Stimulated activated CD4-positive, alpha-beta T cell treated with anti-CD3 and anti-CD28 coated beads, Interleukin-4, amount 100 ng/mL, for 48 hours (primary cell): ENCODE measurements at regions not wholly inside any gene's neighbourhood (a gene's known extent, or its start where the extent isn't known, plus 50 kb on each side); places are given as distances from the start of the nearest gene placed in this dataset.
A peak's percentile ranks its signal among the peaks of the same experiment; 100 is the strongest.

Experiments
- DNase-seq, 2 donors: peaks; one replicate each; pipeline ENCODE4 v3.0.0-alpha.2; 2020; ENCODE audit warnings: low read depth in 2 of 2

DNA sequence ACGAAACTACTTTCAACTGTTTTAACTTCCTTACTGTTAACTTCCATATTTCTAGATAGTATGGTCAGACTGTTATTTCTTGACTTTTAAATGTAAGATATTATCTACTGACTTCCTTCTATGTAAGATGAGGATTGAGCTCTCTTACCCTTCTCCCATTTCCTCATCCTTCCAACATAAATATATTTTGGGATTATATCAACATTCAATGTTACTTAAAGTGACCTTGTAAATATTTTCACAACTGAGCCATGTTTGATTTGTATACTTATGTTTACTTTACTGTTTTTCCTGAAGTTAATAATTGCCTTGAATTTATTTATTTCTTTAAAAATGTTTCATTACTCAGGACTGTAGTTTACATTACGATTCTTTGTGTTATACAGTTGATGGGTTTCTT, 148.7 kb downstream of the ZIC5 start:
- no peak for DNase-seq

DNA sequence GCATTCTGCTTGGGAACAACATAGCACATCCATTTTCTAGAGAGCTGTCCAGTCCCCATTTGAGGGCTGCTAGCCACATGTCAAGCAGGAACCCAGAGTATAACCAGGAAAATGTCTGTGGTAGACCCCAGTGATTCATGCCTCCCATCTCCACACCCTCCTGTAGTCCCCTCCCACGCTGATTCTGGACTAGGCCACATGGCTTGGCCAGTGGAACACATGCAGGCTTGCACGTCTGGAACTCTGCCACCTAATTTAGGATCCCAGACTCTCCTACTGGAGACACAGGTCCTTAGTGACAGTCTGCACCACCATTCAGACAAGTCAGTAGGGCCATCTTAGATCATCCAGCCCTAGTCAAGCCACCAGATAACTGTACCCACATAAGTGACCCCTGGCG, 149.8 kb downstream of the ZIC5 start:
- DNase-seq, result no peak

DNA sequence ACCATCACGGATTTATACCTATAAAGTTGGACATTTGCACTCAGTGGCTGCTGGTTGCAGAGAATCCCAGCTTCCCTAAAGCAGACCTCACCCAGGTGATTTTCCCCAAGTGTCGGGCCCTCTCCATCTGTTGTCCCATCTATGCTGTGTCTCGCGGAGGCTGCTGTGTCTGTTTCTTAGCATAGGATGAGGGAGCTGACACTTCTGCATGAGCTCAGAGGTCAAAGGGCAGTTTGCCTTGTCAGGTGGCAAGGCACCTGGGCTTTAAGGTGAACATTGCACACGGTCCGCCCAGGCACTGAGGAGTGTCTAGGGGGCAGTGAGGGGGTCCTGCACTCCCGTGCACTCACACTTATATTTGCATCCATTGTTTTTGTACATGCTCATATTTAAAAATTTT, 151.6 kb downstream of the ZIC5 start:
- no peak for DNase-seq

DNA sequence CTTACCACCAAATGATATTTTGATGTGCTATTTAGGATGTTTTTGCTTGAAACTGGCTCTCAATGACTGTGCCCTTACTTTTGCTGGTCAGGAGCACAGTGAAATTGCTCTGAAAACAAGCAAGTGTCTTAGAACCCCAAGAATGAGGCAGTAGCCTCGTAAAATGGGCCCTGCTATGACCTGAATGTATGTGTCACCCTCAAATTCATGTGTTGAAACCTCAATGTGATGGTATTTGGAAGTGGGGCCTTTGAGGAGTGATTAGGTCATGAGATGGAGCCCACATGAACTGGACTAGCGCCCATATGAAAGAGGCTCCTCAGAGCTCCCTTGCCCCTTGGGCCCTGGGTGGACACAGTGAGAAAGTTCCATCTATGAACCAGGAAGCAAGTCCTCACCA, 155.2 kb downstream of the ZIC5 start:
- no peak for DNase-seq

DNA sequence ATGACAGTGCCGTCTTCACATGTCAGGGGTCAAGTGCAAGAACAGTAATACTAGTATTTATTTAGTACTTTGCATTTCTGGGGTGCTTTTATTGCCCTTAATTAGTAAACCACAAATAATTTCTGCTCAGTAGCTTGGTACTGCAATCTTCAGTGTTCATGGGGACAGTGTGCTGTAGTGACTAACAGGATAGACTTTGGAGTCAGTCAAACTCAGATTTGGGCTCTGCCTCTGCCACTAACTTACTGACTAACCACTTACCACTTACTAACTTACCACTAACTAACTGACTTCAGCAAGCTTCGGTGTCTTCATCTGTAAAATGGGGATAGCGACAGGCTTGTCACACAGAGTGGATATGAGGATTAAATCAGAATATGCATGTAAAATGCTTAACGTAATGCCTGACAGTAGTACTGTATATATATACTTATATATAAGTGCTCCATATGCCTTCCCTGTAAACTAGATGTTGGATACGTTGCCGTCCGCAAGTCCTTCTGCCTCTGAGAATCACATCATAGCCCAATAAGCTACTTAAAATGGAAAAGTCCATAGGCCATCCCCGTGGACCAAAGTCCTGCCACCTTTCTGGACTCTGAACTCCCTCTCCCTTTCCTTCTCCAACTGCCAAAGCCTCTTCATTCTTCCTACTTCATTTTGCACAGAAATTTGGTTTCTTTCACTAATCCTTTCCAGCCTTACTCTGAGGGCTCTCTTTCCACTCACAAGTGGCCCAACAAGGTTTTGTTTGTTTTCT, 158.1 kb downstream of the ZIC5 start:
- no peak for DNase-seq

DNA sequence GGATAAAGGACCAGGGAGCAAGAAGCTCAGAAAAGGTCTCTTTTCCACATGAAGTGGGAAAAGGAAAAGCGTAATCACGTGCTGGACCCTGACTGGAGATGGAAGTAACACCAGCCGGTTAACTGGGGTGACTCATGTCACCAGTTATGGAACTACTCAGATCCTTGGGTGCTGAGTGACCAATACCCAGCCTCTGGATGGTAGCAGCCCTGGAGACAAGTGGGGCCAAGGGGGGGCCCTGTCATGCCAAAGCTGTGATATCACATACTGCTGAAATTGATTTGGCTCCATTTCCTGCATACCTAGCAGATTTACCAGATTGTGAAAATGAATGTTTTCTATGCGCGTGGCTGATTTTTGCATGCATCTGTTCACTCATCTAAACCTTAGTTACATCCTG, 158.9 kb downstream of the ZIC5 start:
- no peak for DNase-seq

DNA sequence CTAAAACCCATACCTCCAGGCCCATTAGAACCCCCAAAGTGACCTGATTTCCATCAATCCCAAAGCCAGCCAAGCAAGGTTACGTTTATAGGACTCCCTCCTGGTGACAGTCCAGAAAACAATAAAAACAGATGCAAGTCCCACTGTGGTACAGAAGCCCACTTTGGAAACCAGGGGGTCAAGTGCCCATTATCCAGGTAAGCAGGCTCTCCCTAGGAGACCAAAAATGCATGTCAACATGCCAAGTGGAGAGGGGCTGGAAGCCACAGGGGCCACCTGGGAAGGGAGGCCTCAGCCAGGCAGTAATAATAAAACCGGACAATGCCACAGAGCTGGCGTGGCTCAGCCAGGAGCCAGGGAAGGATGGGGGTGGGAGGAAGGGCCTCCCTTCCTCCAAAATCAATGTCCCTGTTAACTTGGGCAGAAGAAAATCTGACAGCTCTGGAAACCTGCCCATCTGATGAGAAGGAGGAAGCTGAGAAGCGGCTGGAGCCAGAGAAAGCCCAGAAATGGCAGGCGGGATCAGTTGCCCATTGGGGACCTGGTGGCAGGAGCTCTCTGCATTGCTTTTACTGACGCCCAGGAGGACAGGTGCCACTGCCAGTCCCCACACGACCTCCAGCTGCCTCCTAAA, 160.4 kb downstream of the ZIC5 start:
- DNase-seq, result no peak

DNA sequence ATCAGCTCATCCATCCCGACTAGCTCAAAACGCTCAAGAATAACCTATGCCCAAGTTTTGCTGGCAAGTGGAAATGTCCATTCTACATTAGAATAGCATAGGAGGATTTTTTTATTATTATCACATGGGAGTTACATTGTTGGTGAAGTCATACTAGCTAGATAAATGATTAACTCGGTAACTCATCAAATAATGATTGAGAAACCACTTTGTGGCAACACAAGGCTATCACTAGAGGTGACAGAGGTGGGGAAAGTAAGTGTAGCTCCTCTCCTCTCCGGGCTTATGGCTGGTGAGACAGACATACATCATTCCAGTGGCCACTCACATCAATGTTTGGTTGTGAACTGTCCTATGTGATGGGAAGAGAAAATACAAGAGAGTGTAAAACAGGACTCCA, 161.6 kb downstream of the ZIC5 start:
- no peak for DNase-seq

DNA sequence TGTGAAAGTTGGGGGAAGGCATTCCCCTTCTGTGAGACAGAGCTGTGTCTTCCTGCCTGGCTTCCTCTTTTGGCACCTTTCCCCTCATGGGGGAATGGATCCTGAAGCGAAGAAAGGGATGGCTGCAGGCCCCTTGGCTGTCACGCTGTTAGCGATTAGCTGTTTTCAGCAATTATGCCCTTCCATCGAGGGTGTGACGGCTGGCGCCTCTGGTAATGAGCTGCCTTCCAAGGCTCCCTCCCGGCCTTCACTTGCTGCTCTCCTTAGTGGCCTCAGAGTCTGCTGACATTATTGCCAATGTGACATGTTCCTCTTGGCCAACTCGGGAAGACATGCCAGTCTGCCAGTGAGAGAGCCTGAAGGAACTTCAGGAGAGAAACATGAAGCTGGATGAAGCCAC, 162.1 kb downstream of the ZIC5 start:
- no peak for DNase-seq

DNA sequence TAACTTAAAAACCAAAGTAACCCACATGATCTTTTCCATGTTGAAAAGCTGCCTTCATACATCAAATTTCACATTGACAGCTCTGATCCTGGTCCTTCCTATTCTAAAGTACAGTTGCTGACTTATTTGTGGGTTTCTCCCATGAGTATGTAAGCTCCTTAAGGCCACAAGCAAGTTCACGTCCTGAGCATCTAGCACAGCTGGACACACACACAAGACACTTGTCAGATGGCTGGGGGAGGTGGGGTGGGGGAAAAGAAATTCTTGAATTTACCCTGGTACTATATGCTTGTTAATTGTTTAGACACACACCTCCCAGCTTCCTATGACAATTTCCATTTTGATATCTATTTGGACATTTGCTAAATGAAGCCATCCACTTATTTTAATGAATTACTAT, 162.8 kb downstream of the ZIC5 start:
- DNase-seq, result no peak

DNA sequence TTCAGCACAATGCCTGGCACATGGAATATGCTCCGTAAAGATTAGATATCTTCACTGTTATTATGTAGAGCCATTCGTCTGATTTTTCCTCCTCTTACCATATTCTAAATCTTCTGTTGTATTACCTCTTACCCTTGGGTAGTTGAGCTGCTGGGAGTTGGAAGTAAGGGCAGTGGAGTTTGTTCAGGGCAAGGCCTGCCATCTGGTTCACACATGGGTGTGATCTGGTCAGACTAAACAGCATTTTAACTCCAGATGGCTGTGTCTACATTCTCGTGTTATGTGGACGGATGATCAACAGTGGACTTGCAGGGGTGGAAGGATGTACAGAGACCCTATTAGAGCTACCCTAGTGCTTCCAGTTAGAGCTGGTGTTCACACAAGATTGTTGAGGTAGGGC, 164.9 kb downstream of the ZIC5 start:
- DNase-seq, result no peak

DNA sequence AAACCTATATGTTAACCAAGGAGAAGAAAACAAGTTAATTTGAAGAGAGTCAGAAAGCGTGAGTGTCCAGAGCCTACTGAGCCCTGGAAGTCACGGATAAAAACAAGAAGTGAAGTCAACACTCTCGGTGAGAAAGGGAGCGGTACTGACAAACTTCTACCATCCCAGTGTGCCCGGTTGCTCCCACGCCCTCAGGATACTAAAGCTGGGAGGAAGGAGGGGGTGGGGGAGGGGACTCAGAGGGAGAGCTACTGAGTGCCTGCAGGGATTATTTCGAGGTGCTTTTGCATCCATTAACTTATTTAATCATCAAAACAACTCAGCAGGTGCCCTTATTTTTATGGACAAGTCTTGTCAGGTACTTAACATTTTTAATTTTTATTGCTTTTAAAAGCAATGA, 166.2 kb downstream of the ZIC5 start:
- DNase-seq, result no peak

DNA sequence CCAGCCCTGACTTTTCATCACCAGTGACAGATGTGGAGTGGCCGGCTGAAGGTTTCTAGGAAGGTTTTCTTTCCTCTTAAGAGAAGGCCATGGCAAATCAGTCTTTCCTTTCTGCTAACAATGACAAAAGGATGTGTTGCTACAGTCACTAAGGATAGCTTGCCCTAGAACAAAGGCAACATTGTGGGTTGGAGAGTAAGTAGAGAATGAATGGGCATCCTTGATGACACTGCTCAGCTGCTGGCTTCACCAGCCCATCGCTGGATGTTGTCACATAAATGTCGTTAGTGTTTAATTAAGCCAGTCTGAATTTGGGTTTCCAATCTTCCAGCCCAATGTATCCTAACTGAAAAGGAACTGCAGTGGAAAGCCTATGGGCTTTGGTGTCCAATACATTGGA, 168.4 kb downstream of the ZIC5 start:
- DNase-seq, result no peak

DNA sequence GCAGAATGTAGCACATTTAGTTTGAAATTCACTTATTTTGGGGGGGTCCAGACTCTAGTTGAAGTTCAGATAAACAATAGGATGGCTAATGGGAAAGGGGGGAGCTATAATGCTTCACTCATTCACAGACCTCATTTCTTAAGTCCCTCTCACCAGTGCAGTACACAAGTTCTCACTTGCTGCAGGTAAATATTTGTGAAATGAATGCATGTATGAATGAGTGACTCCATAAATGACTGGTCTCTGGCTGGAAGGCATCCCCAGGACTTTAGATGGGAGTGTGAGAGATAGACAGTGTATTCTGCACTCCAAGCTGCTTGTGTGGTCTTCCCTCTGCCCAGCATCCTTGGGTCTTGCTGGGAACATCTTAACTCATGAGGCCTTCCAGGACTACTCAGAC, 169.2 kb downstream of the ZIC5 start:
- DNase-seq, result no peak

DNA sequence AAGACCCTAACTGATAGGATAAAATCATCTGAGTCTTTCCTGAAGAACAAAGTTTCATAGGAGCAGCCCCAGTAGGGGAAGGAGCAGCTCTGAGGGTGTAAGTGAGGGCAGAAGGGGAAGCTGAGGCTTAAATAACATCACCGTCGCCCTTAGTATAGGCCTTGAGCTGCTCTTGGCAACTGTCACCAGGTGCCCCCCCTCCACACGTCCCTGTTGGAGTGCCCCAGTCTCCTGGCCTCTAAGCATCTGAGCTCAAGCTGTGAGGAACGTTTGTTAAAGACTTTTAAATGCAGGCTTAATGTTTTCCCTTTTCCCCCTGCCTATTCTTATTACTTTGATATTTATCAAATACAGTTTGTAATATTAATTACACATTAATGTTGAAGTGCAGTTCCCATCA, 170.6 kb downstream of the ZIC5 start:
- DNase-seq, result no peak

DNA sequence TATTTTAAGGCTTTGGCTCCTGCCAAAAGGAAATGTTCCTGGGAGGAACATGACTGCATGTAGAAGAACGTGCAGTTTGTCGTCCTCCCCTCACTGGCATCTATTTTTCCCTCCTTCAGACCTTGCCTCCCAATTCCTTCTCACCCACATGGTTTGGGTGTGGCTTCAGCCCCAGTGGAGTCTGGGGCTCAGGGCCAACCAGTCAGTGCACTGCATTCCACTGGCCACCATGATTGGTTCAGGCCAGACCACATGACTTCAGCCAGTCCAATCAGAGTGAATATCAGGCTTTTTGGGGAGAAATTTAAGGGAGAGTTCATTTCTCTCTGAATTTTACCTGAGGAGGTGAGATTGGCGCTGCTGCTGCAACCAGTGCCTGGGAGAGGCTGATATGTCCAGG, 171.6 kb downstream of the ZIC5 start:
- no peak for DNase-seq

DNA sequence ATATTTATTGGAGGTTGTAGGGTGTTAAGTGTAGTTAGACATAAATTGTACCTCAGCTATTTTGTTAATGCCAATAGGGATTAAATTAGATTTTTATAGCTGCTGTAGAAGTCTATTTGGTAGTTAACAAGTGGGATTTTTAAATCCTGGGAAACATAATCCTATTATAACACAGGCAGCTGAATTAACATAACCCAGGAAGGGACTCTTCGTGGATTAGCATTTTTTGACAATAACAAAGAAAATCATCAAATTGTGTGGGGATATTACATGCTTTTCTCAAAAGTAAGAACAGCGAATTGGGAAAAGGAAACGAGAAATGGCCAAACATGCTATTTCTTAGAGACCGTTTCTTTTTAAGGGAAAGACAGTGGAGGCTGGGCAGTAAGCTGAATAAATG, 172.8 kb downstream of the ZIC5 start:
- DNase-seq, result no peak

DNA sequence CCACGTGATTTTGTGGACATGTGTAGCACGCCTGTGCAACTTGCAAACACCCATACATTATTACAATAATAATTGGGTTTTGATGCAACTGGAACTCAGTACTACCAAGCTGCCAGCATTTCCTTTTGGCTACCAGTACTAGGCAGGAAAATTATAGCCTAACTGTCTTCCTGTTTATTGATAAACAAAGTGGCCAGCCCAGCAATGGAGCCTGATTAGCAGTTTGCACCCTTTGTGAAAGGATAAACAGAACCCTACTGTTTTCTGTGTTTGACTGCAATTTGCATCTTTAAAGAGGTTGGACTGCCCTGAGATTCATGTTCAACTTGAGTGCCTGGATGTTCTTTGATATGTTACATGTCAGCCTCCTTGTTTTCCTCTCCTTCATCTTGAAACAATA, 173.9 kb downstream of the ZIC5 start:
- no peak for DNase-seq

DNA sequence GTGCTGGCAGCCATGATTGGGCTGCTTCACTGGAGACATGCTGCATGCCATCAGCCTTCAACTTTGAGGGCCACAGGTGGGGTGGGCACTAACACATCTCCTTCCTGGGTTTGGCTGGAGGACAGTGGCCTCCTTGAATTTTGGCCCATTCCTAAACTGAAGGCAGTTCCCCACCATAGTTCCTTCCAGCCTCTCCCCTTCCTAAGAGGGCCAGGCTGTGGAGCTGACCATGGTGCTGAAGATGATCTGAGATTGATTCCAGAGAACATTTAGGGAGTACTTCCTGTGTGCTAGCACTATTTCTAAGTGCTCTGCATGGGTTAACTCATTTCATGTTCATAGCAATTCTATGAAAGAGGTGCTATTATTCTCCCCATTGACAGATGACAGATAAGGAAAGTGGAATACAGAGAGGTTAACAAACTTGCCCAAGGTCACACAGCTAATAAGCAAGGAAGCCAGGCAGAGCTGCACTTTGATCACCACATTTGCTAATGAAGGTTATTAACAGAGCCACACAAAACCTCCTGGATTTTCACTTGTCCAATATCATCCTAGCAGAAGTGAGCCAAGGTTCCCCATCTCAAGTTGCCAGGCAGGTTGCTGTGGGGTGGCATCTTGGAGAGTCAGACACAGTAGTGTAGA, 175.3 kb downstream of the ZIC5 start:
- peak in 1 of 2 donors; percentile 13 for DNase-seq

DNA sequence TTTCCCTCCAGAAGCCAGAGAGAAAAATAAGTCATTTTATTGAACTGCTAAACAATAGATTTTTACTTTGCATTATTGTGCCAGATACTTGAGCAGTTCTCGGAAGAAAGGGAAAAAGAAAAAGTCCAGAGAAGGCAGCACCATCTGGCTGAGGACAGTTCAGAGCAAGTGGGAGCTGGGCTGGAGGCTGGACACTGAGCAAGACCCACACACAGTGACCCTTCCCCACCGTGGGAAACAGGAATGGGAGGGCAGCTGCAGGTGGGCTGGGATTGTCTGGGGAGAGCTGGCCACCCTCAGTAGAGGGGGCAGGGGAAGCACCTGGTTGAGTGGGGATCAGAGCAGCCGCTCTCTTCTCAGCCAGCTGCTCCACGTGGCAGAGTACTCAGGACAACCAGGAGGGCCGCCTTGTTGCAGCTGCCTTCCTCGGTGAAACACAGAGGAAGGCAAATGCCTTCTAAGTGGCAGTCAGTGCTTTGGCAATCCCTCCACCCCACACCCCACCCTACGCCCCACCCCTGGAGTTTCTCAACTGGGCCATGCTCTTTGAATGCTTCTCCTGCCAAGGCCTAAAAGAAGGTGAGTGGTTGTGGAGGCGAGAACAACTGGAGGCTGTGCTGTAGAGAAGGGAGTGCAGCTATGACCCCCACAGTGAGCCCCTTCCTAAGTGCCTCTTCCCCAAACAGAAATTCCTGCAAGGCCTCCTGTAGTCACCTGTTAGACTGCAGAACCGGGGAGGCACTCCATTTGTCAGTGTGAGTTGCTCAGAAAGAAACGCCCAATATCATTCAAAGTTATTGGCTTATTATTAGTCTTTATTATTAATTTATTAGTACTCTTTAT, 179.3 kb downstream of the ZIC5 start:
- no peak for DNase-seq

DNA sequence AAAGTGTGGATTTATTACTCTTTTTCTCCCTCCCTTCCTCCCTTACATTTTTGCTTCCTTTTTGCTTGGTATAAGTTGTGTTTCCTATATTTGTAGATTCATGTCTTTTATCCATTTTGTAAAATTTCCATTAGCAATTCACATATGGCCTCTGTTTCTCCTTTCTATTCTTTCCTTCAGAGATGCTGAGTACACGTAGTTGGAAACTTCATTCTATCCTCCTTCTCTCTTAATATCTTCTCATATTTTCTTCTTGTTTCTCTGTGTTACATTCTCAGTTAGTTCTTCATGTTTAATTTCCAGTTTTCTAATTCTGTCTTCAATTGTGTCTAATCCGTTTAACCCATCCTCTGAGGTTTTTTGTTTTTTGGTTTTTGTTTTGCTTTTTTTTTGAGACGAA, 188.9 kb downstream of the ZIC5 start:
- no peak for DNase-seq

DNA sequence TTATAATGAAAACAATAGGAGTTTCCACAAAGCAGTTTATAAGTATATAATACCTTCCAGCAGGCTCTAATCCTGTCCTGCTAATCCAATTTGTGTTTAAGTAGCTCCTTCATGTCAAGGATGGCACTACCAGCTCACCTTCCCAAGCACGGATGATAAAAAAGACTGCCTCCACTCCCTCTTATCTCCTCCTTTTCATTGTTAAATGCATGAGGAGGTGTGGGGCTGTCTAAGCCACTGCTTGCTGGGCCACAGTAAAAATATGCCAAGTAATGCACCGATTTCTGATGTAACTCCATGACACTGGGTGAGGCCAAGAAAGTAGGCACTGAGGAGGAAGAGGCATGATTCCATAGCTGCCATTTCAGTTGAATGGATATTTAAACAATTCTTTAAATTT, 193.1 kb downstream of the ZIC5 start:
- DNase-seq, result no peak
